ENCODE measurements at regions not wholly inside any gene's neighbourhood (a gene's known extent, or its start where the extent isn't known, plus 50 kb on each side); places are given as distances from the start of the nearest gene placed in this dataset.

DNA sequence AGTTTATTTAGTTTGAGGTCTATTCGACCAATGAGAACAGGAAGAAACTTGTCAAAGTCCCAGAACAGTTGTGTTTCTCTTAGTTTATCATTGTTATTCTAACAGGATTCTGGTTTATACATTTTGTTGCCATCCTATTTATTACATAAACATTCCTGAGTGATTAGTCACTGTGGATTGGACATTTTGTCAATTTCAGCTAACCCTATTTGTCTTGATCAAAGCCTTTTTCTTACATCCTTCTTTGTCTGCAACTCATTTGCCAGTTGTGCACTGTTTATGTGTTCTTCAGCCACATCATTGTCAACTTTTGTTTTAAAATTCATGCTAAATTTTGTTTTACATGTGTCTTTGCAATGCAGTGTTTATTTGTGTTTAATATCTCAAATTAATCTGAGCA is 886.0 kb upstream of the SLC10A2 start:
- no TSS peak for BruUV-seq (replicated peaks)
- DNase-seq (ENCODE audit: low read depth, low spot score): no peak

DNA sequence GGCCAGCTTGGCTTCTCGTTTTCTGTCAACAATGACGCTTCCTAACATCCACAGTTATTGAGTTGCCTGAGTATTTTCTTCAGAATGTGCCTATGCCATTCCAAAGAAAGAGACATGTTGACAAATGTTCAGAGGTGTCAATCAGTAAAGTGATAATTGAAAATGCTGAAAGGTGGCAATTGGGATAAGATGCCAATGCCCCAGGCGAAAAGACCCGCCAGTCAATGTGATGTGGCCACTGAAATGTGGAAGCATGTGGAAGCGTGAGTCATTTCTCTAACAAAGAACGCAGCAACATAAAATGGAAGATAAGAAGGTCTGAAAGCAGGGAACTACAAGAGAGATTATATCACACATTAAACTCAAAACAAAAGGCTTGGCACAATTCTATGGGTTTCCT is 882.2 kb upstream of the SLC10A2 start:
- CTCF ChIA-PET: no interaction called here
- H2AFZ ChIP-seq (ENCODE audit: low read depth, low read length, poor library complexity, severe bottlenecking): no peak overlapping the region
- RAD21 ChIA-PET (ENCODE audit: low non-redundant PET in 1 of 2, low total read pairs in 2 of 2, uncharacterized antibody in 2 of 2, unreplicated experiment in 2 of 2): no interaction called here

More for the DNA sequence above, 886.0 kb upstream of the SLC10A2 start:
- Histone ChIP-seq H3K9me3 (ENCODE audit: control insufficient read depth in 1 of 2, insufficient read depth in 1 of 2, low read depth in 1 of 2, low read length in 2 of 2) (no peaks in the 10 kb centered on the region), H3K9ac (ENCODE audit: low read length) (no peak overlapping the region), H3K27ac (ENCODE audit: low read depth, low read length) (no peak overlapping the region), H3K4me3 (replicated peaks in 1 of 2; ENCODE audit: low read depth in 1 of 2, low read length in 2 of 2) (no peak overlapping the region), H4K20me1 (ENCODE audit: insufficient read depth) (no peaks in the 10 kb centered on the region), H3K9me2 (ENCODE audit: insufficient read depth) (no peaks in the 10 kb centered on the region), H3K36me3 (ENCODE audit: control insufficient read depth in 1 of 2, insufficient read depth in 2 of 2, low read length in 2 of 2) (no peaks in the 10 kb centered on the region), H3K79me2 (ENCODE audit: insufficient read depth, low read length) (no peaks in the 10 kb centered on the region), H2AFZ (ENCODE audit: low read depth, low read length, poor library complexity, severe bottlenecking) (no peak overlapping the region), H3K4me2 (ENCODE audit: low read length) (no peak overlapping the region), H3K4me1 (ENCODE audit: control insufficient read depth in 1 of 2, insufficient read depth in 2 of 2, low read length in 2 of 2) (no peaks in the 10 kb centered on the region), H3K27me3 (ENCODE audit: insufficient read depth, low read length) (no peaks in the 10 kb centered on the region)
- ATAC-seq: no peak
- ChIA-PET POLR2A (no interaction called here), RAD21 (ENCODE audit: low non-redundant PET in 1 of 2, low total read pairs in 2 of 2, uncharacterized antibody in 2 of 2, unreplicated experiment in 2 of 2) (no interaction called here), CTCF (no interaction called here)
- TF ChIP-seq CBX3 (IDR thresholded peaks at IDR 0.05; ENCODE audit: low read depth): no peak
- intact Hi-C loops (cut with micrococcal nuclease): no loop called here

DNA sequence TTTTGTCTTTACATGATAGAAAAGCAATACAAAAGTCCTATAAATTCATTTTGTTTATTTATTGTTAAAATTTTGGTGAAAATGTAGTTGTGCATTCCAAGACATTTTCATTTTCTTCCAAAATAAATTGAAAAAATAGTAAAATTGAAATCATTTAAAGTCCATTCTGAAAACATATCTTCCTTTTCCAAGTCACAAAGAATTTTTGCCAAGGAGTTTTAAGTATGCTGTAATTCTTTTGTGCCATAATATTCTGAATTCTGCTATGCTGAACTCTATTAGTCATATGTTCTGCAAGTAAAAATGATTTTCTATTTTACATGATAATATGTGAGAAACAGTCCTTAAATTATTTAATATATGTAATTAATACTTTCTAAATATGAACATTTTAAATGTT is 879.6 kb upstream of the SLC10A2 start:
- intact Hi-C loops (cut with micrococcal nuclease): no loop called here
- Histone ChIP-seq H3K27me3 (ENCODE audit: insufficient read depth, low read length) (no peaks in the 10 kb centered on the region), H3K9ac (ENCODE audit: low read length) (no peak overlapping the region), H3K36me3 (ENCODE audit: control insufficient read depth in 1 of 2, insufficient read depth in 2 of 2, low read length in 2 of 2) (no peaks in the 10 kb centered on the region; a peak in 1 of 4 replicates), H4K20me1 (ENCODE audit: insufficient read depth) (no peaks in the 10 kb centered on the region; the same call in 1 of the 2 replicates), H3K27ac (ENCODE audit: low read depth, low read length) (no peak overlapping the region), H3K4me2 (ENCODE audit: low read length) (no peak overlapping the region), H3K9me2 (ENCODE audit: insufficient read depth) (no peaks in the 10 kb centered on the region), H3K4me1 (ENCODE audit: control insufficient read depth in 1 of 2, insufficient read depth in 2 of 2, low read length in 2 of 2) (no peaks in the 10 kb centered on the region), H3K9me3 (ENCODE audit: control insufficient read depth in 1 of 2, insufficient read depth in 1 of 2, low read depth in 1 of 2, low read length in 2 of 2) (no peaks in the 10 kb centered on the region), H3K79me2 (ENCODE audit: insufficient read depth, low read length) (no peaks in the 10 kb centered on the region), H2AFZ (ENCODE audit: low read depth, low read length, poor library complexity, severe bottlenecking) (no peak overlapping the region), H3K4me3 (replicated peaks in 1 of 2; ENCODE audit: low read depth in 1 of 2, low read length in 2 of 2) (no peak overlapping the region)
- TF ChIP-seq, protein P1, sequence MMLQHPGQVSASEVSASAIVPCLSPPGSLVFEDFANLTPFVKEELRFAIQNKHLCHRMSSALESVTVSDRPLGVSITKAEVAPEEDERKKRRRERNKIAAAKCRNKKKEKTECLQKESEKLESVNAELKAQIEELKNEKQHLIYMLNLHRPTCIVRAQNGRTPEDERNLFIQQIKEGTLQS (IDR thresholded peaks at IDR 0.05): no peak
- ATAC-seq: no peak
- ChIA-PET RAD21 (ENCODE audit: low non-redundant PET in 1 of 2, low total read pairs in 2 of 2, uncharacterized antibody in 2 of 2, unreplicated experiment in 2 of 2) (no interaction called here), CTCF (no interaction called here), POLR2A (no interaction called here)
- BruUV-seq (replicated peaks): no TSS peak
- DNase-seq (ENCODE audit: low read depth, low spot score): no peak

More for the DNA sequence above, 882.2 kb upstream of the SLC10A2 start:
- no peaks in the 10 kb centered on the region; a peak in 1 of 4 replicates for H3K36me3 ChIP-seq (ENCODE audit: control insufficient read depth in 1 of 2, insufficient read depth in 2 of 2, low read length in 2 of 2)
- H3K4me1 ChIP-seq (ENCODE audit: control insufficient read depth in 1 of 2, insufficient read depth in 2 of 2, low read length in 2 of 2): no peaks in the 10 kb centered on the region
- H3K9me3 ChIP-seq (ENCODE audit: control insufficient read depth in 1 of 2, insufficient read depth in 1 of 2, low read depth in 1 of 2, low read length in 2 of 2): no peaks in the 10 kb centered on the region
- H3K9me2 ChIP-seq (ENCODE audit: insufficient read depth): no peaks in the 10 kb centered on the region
- H4K20me1 ChIP-seq (ENCODE audit: insufficient read depth): no peaks in the 10 kb centered on the region; the same call in 1 of the 2 replicates
- no peak overlapping the region for H3K9ac ChIP-seq (ENCODE audit: low read length)
- TF ChIP-seq CEBPB (IDR thresholded peaks at IDR 0.05; ENCODE audit: low read depth): no peak
- TF ChIP-seq CBX3 (IDR thresholded peaks at IDR 0.05; ENCODE audit: low read depth): no peak
- no peak for TF ChIP-seq ZNF274 (IDR thresholded peaks at IDR 0.05; ENCODE audit: low read depth, low read length)
- no peak for TF ChIP-seq RAD21 (IDR thresholded peaks at IDR 0.05; ENCODE audit: low read depth)
- intact Hi-C loops (cut with micrococcal nuclease): no loop called here
- ATAC-seq (no peak), DNase-seq (ENCODE audit: low read depth, low spot score) (no peak)
- POLR2A ChIA-PET: no interaction called here
- no peak overlapping the region for H3K4me3 ChIP-seq (replicated peaks in 1 of 2; ENCODE audit: low read depth in 1 of 2, low read length in 2 of 2)
- no peak overlapping the region for H3K4me2 ChIP-seq (ENCODE audit: low read length)
- no TSS peak for BruUV-seq (replicated peaks)
- H3K27ac ChIP-seq (ENCODE audit: low read depth, low read length): no peak overlapping the region
- no peaks in the 10 kb centered on the region for H3K27me3 ChIP-seq (ENCODE audit: insufficient read depth, low read length)
- no peaks in the 10 kb centered on the region for H3K79me2 ChIP-seq (ENCODE audit: insufficient read depth, low read length)

Data from HCT116 (cell line).